HUES64 (cell line): ENCODE measurements at regions not wholly inside any gene's neighbourhood (a gene's known extent, or its start where the extent isn't known, plus 50 kb on each side); places are given as distances from the start of the nearest gene placed in this dataset.

Source experiments
- H3K27ac ChIP-seq: 2 replicates; pipeline ENCODE4 v1.7.0; 2013; ENCODE audit warnings: low read depth, low read length, inconsistent platforms
- H3K27me3 ChIP-seq: 2 replicates; pipeline ENCODE4 v1.6.1; 2013; ENCODE audit warnings: mild to moderate bottlenecking, low read length; ENCODE audit not compliant: insufficient read depth
- H3K36me3 ChIP-seq: 2 replicates; pipeline ENCODE4 v1.6.1; 2013; ENCODE audit warnings: mild to moderate bottlenecking, low read length; ENCODE audit not compliant: insufficient read depth
- H3K4me1 ChIP-seq: 2 replicates; pipeline ENCODE4 v1.6.1; 2013; ENCODE audit warnings: mild to moderate bottlenecking, low read length, moderate library complexity; ENCODE audit not compliant: insufficient read depth
- H3K4me3 ChIP-seq: 2 replicates; pipeline ENCODE4 v1.5.1; 2013; ENCODE audit warnings: mild to moderate bottlenecking, low read length, moderate library complexity
- H3K9ac ChIP-seq: 2 replicates; pipeline ENCODE4 v1.6.1; 2013; ENCODE audit warnings: mild to moderate bottlenecking, low read depth, low read length
- H3K9me3 ChIP-seq: 2 replicates; pipeline ENCODE4 v1.6.1; 2013; ENCODE audit warnings: low read depth, low read length; ENCODE audit not compliant: insufficient read depth
- WGBS: fragments of 150-250, 120-280 bp; methylation state at CpG from one replicate; pipeline ENCODE4 v1.1.7; 2013; ENCODE audit warnings: missing lambda C conversion rate; 5-methylcytosine and 5-hydroxymethylcytosine counted together

- Histone ChIP-seq H3K9me3 (no peaks in the 10 kb centered on the region), H3K9ac (no peak overlapping the region), H3K4me3 (peak overlapping the region; percentile 62), H3K4me1 (peaks cover 19% of the 10 kb centered on the region), H3K36me3 (no peaks in the 10 kb centered on the region), H3K27me3 (peaks cover 92% of the 10 kb centered on the region), H3K27ac (no peak overlapping the region)
- 3% methylated on average over 16 of the region's 16 CpGs for WGBS
Measured at GRCh38 chr7:128168667-128169210, 72.3 kb upstream of the LEP start.

GRCh38 chr7:128170461-128170860 lies 70.6 kb upstream of the LEP start:
- H3K4me1 ChIP-seq = peaks cover 8% of the 10 kb centered on the region
- H3K4me3 ChIP-seq = no peak overlapping the region
- H3K9ac ChIP-seq = no peak overlapping the region
- no peaks in the 10 kb centered on the region for H3K9me3 ChIP-seq
- WGBS = 84% methylated on average over 1 of the region's 1 CpG
- H3K27me3 ChIP-seq = peaks cover 74% of the 10 kb centered on the region
- H3K27ac ChIP-seq = no peak overlapping the region
- H3K36me3 ChIP-seq = no peaks in the 10 kb centered on the region

GRCh38 chr7:128171342-128171918 lies 69.6 kb upstream of the LEP start:
- 88% methylated on average over 10 of the region's 10 CpGs for WGBS
- no peaks in the 10 kb centered on the region for H3K4me1 ChIP-seq
- H3K36me3 ChIP-seq = no peaks in the 10 kb centered on the region
- no peaks in the 10 kb centered on the region for H3K9me3 ChIP-seq
- H3K27me3 ChIP-seq = peaks cover 65% of the 10 kb centered on the region
- H3K4me3 ChIP-seq = no peak overlapping the region
- no peak overlapping the region for H3K27ac ChIP-seq
- H3K9ac ChIP-seq = no peak overlapping the region

- Histone ChIP-seq H3K27ac (no peak overlapping the region), H3K9ac (no peak overlapping the region), H3K4me3 (no peak overlapping the region), H3K27me3 (peaks cover 58% of the 10 kb centered on the region), H3K4me1 (no peaks in the 10 kb centered on the region), H3K9me3 (no peaks in the 10 kb centered on the region), H3K36me3 (no peaks in the 10 kb centered on the region)
- 76% methylated on average over 7 of the region's 7 CpGs for WGBS
Measured at GRCh38 chr7:128172151-128172550, 68.9 kb upstream of the LEP start.

GRCh38 chr7:128172963-128173362 lies 68.1 kb upstream of the LEP start:
- H3K27me3 ChIP-seq = peaks cover 53% of the 10 kb centered on the region
- no peak overlapping the region for H3K4me3 ChIP-seq
- WGBS = 90% methylated on average over 6 of the region's 6 CpGs
- no peak overlapping the region for H3K27ac ChIP-seq
- no peaks in the 10 kb centered on the region for H3K9me3 ChIP-seq
- no peaks in the 10 kb centered on the region for H3K36me3 ChIP-seq
- no peaks in the 10 kb centered on the region for H3K4me1 ChIP-seq
- H3K9ac ChIP-seq = no peak overlapping the region

- H3K9ac ChIP-seq = no peak overlapping the region
- 94% methylated on average over 11 of the region's 11 CpGs for whole genome bisulfite sequencing
- no peaks in the 10 kb centered on the region for H3K4me1 ChIP-seq
- H3K9me3 ChIP-seq = no peaks in the 10 kb centered on the region
- H3K27me3 ChIP-seq = peaks cover 46% of the 10 kb centered on the region
- no peak overlapping the region for H3K4me3 ChIP-seq
- no peak overlapping the region for H3K27ac ChIP-seq
- no peaks in the 10 kb centered on the region for H3K36me3 ChIP-seq
Measured at GRCh38 chr7:128174386-128174785, 66.7 kb upstream of the LEP start.

- Histone ChIP-seq H3K27me3 (peaks cover 33% of the 10 kb centered on the region), H3K9ac (no peak overlapping the region), H3K36me3 (no peaks in the 10 kb centered on the region), H3K4me3 (no peak overlapping the region), H3K4me1 (no peaks in the 10 kb centered on the region), H3K27ac (no peak overlapping the region), H3K9me3 (no peaks in the 10 kb centered on the region)
- 87% methylated on average over 7 of the region's 7 CpGs for WGBS
Measured at GRCh38 chr7:128176696-128177095, 64.4 kb upstream of the LEP start.

- H3K4me3 ChIP-seq = no peak overlapping the region
- WGBS = 79% methylated on average over 9 of the region's 9 CpGs
- no peaks in the 10 kb centered on the region for H3K9me3 ChIP-seq
- no peaks in the 10 kb centered on the region for H3K4me1 ChIP-seq
- no peak overlapping the region for H3K27ac ChIP-seq
- no peaks in the 10 kb centered on the region for H3K36me3 ChIP-seq
- H3K27me3 ChIP-seq = peaks cover 25% of the 10 kb centered on the region
- no peak overlapping the region for H3K9ac ChIP-seq
Measured at GRCh38 chr7:128177768-128178550, 63.1 kb upstream of the LEP start.

GRCh38 chr7:128178611-128179010 lies 62.5 kb upstream of the LEP start:
- Histone ChIP-seq H3K27ac (no peak overlapping the region), H3K27me3 (peaks cover 20% of the 10 kb centered on the region), H3K4me3 (no peak overlapping the region), H3K9ac (no peak overlapping the region), H3K4me1 (no peaks in the 10 kb centered on the region), H3K9me3 (no peaks in the 10 kb centered on the region), H3K36me3 (no peaks in the 10 kb centered on the region)
- 90% methylated on average over 3 of the region's 3 CpGs for WGBS

GRCh38 chr7:128188396-128189230 lies 52.5 kb upstream of the LEP start:
- Histone ChIP-seq H3K4me3 (no peak overlapping the region), H3K27ac (no peak overlapping the region), H3K4me1 (no peaks in the 10 kb centered on the region; the same call in 1 of the 2 replicates), H3K27me3 (peaks cover 13% of the 10 kb centered on the region), H3K9me3 (peaks cover under 1% of the 10 kb centered on the region; the same call in 1 of the 2 replicates), H3K9ac (no peak overlapping the region), H3K36me3 (no peaks in the 10 kb centered on the region)
- 86% methylated on average over 16 of the region's 16 CpGs for WGBS
